ENCODE measurements at regions not wholly inside any gene's neighbourhood (a gene's known extent, or its start where the extent isn't known, plus 50 kb on each side); places are given as distances from the start of the nearest gene placed in this dataset.

GRCh38 chr13:105825071-105825470 is 710.4 kb downstream of the EFNB2 start:
- no peak for TF ChIP-seq POLR2A (IDR thresholded peaks at IDR 0.05)
- TF ChIP-seq CTCF (IDR thresholded peaks at IDR 0.05) = no peak

Data from thyroid gland (tissue), 4 donors.